ENCODE measurements at regions not wholly inside any gene's neighbourhood (a gene's known extent, or its start where the extent isn't known, plus 50 kb on each side); places are given as distances from the start of the nearest gene placed in this dataset.
"Not testable (repeated sequence)": the region's sequence is repeated elsewhere in the genome, so short reads cannot be mapped to it uniquely, and the experiment has no call there.

DNA sequence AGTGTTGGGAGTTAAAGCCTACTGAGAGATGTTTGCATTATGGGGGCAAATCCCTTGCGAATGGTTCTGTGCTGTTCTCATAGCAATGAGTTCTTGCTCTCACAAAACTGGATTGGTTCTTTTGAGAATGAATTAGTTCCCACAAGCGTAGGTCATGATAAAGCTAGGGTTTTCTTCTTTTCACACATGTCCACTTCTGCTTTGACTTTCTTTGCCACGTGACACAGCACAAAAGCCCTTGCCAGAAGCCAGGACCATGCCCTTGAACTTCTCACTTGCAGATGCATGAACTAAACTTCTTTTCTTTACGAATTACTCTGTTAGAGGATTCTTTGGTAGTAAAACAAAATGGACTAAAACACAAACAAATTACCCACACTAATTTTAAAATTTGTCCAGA lies 922.8 kb downstream of the EPHA7 start:
- FAIRE-seq, result no peak

GRCh38 chr6:92495242-92495641 lies 924.1 kb downstream of the EPHA7 start:
- no peak for FAIRE-seq

DNA sequence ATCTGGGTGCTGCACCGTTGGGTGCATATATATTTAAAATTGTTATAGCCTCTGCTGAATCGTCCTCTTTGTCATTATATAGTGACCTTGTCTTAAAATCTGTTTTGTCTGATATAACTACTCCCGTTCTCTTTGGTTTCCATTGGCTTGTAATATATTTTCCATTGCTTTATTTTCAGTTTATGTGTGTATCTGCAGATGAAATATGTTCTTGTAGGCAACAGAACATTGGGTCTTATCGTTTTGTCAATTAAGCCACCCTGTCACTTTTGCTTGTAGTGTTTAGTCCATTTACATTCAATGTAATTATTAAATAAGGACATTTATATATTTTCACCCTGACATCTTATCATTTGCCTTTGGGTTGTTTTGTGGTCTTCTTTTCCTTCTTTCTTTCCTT lies 933.9 kb downstream of the EPHA7 start:
- FAIRE-seq, result no peak

DNA sequence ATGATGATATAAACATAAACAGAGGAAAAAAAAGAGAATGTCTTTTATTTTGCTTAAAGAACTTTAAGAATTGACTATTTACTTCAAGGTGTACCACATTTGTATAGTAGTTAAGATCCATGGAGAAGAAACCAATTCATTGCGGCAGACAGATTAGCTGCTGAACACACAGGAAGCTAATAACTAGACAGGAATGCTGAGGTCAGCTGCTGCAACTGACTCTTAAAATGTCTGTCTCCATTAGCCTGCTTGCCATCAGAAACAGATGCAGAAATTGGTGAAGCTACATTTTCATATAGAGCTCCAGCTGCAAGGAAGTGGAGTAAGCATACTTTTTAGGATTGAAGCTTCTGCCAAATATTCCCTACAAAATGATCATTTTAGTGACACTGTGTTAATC lies 939.5 kb downstream of the EPHA7 start:
- FAIRE-seq, result no peak

- no peak for FAIRE-seq
Measured at GRCh38 chr6:92473056-92473455, 946.3 kb downstream of the EPHA7 start.

GRCh38 chr6:92469186-92469828 lies 950.1 kb downstream of the EPHA7 start:
- no peak for FAIRE-seq

DNA sequence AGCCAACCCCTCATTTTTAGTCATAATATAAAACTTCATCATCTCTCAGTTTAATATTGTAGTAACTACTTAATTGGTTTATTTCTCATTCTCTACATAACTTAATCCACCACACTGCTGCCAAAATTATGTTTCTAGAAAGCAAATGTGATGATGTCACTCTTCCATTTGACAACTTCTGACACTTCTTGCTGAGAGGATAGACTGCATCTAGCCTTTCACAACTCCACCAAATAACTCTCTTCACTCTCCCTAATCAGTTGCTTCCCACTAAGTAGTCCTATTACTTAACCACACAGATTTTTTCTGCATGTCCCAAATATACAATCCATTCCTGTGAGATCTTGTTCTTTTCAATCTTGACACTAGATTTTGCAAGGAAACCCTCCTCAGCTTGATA lies 951.3 kb downstream of the EPHA7 start:
- no peak for FAIRE-seq

DNA sequence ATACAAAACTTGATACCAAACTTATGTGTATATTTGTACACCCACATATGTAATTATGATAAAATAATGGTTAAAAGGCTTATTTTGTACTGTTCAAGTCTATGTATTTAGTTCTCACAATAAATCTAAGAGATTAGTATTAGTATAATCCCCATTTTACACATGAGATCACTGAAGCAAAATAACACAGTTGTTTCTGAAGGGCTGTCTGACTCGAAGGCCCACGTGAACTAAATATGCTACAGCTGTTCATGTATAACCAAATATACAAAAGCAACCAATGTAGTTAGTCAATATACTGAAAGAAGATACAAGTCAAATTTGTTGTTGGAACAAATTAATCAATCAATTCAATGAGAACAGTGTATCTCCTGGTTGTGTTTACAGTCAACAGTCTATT lies 959.2 kb downstream of the EPHA7 start:
- no peak for FAIRE-seq

- no peak for FAIRE-seq
Measured at GRCh38 chr6:92459606-92460005, 959.8 kb downstream of the EPHA7 start.

- no peak for FAIRE-seq
Measured at GRCh38 chr6:92446052-92446451, 973.3 kb downstream of the EPHA7 start.

- no peak for FAIRE-seq
Measured at GRCh38 chr6:92433911-92434310, 985.4 kb downstream of the EPHA7 start.

DNA sequence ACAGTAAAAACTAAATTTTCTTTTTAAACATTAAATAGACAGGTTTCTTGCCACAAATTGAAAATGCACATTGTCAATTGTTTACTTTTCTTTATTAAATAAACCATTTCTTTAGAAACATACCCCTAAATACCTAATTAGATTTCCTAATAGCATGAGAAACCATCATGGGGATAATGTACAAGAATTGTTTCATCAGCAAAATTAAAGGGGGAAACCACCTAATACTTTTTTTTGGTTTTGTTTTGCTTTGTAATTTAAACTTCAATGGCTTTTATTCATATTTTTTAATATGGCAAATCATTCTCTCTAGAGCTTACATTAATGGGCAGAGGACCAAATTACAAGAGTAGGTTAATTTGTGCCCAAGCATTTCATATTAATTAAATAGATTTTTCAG lies 987.9 kb downstream of the EPHA7 start:
- FAIRE-seq, result no peak

DNA sequence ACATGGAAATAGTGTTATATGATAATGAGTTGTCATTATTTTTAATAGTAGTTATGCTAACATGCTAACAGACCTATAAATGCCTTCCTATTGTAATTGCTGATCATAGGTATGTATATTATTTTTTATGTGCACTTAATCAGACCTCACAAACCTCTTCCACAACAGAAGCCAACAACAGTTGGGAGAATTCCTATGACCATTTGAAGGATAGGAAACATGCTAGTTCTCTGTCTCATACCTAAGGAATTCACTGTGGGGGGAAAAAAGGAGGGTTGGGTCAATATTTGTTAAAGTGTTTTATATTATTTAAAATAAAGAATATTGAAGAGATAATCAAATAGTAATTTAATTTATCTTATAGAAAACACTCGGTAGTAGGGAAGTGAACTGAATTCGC lies 990.9 kb downstream of the EPHA7 start:
- FAIRE-seq, result no peak

DNA sequence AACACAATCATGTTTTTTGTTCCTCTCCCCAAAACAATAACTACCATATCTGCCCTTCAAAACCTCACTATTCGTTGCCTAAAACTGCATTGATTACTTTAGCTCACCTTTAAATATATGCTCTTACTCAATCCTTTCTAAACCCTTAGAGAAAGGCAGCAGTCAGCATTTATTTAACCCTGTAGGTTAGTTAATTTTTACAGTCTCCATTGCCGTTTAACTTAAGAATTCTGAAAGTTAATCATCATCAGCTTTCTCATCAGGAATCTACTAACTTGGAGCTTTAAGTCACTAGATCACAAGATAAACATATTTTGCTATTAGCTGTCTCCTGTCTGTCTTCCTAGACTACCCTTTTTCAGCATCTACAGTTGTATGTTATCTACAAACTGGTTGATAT lies 991.9 kb downstream of the EPHA7 start:
- FAIRE-seq, result no peak

- FAIRE-seq, result no peak
Measured at GRCh38 chr6:92415656-92416055, 1003.7 kb downstream of the EPHA7 start.

DNA sequence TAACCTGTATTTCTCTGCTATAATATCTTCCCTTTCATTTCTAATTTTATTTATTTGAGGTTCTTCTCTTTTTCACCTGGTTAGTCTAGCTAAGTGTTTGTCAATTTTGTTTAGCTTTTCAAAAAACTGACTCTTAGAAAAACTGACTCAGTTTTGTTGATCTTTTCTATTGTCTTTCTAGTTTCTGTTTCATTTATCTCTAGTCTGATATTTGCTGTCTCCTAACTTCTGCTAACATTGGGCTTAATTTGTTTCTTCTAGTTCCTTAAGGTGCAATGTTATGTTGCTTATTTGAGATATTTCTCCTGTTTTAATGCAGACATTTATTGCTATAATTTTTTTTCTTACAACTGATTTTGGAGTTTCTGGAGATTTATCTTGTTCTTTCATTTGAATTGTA lies 1011.0 kb downstream of the EPHA7 start:
- no peak for FAIRE-seq

DNA sequence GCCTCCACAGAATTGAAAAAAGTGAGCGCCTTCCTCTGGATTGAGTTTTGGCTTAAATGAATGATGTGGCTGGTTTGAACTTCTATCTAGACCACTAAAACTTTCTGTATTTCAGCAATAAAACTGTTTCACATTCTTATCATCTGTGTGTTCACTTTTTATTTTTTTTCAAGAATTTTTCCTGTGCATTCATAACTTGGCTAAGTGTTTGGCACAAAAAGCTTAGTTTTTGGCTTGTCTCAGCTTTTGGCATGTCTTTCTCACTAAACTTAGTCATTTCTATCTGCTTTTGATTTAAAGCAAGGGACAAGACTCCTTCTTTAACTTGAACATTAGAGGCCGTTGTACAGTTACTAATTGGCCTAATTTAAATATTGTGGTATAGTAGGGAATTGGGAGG lies 1015.1 kb downstream of the EPHA7 start:
- FAIRE-seq, result no peak

GRCh38 chr6:92399911-92400310 lies 1019.4 kb downstream of the EPHA7 start:
- FAIRE-seq, result no peak

- not testable (repeated sequence) for FAIRE-seq
Measured at GRCh38 chr6:92388706-92389105, 1030.7 kb downstream of the EPHA7 start.

- no peak for FAIRE-seq
Measured at GRCh38 chr6:92380803-92381601, 1038.4 kb downstream of the EPHA7 start.

DNA sequence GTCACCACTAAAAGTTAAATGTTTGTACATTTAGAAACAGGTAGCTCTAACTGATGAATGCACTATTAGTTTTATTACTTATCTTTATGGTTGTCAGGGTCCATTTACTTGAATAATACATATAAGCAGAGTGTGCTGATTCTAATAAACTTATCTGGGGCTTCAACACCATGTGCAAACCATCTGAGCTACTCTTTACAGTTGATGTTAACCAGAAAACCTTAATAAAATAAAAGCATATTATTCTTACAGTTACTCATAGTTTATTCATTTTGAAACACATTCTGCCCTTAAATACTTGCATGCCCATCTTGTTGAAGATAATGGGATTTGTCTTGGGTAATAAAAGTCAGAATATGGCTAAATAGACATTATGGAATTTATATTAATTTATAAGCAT lies 1042.2 kb downstream of the EPHA7 start:
- no peak for FAIRE-seq

- FAIRE-seq, result no peak
Measured at GRCh38 chr6:92376691-92377090, 1042.7 kb downstream of the EPHA7 start.

GRCh38 chr6:92371211-92372208 lies 1047.8 kb downstream of the EPHA7 start:
- FAIRE-seq, result no peak

Data from TTC549 (cell line).